DOHH2 (cell line): ENCODE measurements at regions not wholly inside any gene's neighbourhood (a gene's known extent, or its start where the extent isn't known, plus 50 kb on each side); places are given as distances from the start of the nearest gene placed in this dataset.

Experiments
- EZH2phosphoT487 ChIP-seq: fragments of 200-600 bp; sonication (generic); IDR thresholded peaks from 2 replicates; pipeline ENCODE4 v1.6.1; 2017; ENCODE audit warnings: borderline replicate concordance, mild to moderate bottlenecking, antibody characterized with exemption, low read length, moderate library complexity, mixed read lengths
- TF ChIP-seq, protein P1 (sequence below): fragments of 200-600 bp; sonication (generic); IDR thresholded peaks from one replicate; pipeline ENCODE4 v1.5.1; 2014; ENCODE audit warnings: antibody characterized with exemption, mild to moderate bottlenecking, low read depth, low read length; ENCODE audit not compliant: poor library complexity, severe bottlenecking

DNA sequence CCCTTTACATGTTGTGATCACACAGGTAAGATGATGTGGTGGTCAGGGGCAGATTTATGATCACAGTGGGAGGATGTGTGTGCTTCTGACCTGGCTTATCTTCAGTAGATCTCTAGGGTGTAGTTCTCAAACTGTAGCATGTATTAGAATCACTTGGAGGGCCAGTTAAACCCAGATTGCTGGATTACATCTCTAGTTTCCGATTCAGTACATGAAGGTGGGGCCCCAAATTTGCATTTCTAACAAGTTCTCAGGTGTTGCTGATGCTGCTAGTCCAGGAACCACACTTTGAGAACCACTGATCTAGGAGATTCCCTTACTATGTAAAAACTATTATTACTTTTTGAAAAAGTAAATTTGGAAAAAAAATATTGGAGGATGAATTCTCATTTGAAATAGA is 199.3 kb upstream of the GOLIM4 start:
- TF ChIP-seq, protein P1, sequence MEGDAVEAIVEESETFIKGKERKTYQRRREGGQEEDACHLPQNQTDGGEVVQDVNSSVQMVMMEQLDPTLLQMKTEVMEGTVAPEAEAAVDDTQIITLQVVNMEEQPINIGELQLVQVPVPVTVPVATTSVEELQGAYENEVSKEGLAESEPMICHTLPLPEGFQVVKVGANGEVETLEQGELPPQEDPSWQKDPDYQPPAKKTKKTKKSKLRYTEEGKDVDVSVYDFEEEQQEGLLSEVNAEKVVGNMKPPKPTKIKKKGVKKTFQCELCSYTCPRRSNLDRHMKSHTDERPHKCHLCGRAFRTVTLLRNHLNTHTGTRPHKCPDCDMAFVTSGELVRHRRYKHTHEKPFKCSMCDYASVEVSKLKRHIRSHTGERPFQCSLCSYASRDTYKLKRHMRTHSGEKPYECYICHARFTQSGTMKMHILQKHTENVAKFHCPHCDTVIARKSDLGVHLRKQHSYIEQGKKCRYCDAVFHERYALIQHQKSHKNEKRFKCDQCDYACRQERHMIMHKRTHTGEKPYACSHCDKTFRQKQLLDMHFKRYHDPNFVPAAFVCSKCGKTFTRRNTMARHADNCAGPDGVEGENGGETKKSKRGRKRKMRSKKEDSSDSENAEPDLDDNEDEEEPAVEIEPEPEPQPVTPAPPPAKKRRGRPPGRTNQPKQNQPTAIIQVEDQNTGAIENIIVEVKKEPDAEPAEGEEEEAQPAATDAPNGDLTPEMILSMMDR = no peak
- no peak for TF ChIP-seq EZH2phosphoT487
